Fibroblast of skin of back (primary cell): ENCODE measurements at regions not wholly inside any gene's neighbourhood (a gene's known extent, or its start where the extent isn't known, plus 50 kb on each side); places are given as distances from the start of the nearest gene placed in this dataset.
"Not testable (repeated sequence)": the region's sequence is repeated elsewhere in the genome, so short reads cannot be mapped to it uniquely, and the experiment has no call there.

Experiments used
- DNase-seq: peaks from one replicate; pipeline ENCODE4 v3.0.0-alpha.2; 2013

DNA sequence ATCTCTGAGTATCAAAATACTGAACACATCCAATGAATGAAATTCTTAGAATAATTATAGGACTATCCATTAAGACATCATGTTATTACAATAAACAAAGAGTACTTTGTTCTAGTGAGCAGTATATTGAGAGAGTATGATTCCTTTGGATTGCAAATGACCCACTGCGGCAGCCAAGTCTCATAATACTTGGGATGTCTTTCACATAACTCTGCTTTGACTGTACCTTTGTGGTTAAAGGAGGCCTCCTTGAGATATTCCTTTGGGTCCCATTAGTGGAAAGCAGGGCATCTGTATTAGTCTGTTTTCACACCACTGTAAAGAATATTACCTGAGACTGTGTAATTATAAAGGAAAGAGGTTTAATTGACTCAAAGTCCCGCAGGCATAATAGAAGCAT, 593.8 kb downstream of the TRHDE start:
- DNase-seq = no peak

DNA sequence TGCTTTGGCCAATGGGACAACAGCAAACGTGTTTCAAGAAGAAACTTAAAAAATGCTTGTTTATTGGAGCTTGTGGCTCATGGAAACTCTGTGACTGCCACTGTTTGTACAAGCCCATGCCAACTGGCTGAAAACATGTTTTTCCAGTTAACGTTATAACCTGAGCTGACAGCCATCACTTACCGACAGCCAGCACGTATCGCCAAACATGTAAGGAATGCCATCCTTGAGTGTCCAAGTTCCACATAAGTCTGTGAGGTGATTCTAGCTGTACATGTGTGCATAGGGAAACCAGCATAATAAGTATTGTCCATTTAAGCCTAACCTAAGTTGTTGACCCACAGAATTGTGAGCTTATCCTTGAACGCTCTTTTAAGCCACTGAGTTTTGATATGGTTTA, 596.9 kb downstream of the TRHDE start:
- DNase-seq = no peak

DNA sequence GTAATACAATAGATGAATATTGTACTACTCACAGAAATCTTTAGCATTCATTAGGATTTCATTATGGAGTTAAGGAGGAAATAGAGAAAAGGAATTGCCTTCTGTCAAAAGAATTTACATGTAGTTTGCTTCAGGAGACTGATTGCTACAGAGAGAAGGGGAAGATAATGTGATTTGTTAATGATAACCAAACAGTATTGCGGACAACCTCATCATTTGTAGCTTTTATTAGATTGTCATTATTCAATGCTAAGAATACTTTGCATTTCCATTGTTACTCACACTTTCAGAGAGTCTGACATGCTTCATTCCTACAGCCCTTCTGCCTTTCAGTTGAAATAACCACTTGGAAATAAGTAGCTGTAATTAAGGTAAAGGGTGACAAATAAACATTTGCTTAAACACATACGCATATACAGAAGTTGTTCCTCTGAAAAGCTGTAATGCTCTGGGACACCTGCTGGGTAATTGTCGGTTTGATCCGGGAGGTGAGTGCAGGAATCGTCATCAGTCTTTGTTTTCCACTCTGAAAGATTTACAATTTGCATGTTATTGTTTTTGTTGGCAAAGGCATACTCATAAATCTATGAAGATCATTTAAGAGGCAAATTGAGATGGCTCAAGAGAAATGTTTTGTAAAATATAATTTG, 600.2 kb downstream of the TRHDE start:
- DNase-seq = no peak

DNA sequence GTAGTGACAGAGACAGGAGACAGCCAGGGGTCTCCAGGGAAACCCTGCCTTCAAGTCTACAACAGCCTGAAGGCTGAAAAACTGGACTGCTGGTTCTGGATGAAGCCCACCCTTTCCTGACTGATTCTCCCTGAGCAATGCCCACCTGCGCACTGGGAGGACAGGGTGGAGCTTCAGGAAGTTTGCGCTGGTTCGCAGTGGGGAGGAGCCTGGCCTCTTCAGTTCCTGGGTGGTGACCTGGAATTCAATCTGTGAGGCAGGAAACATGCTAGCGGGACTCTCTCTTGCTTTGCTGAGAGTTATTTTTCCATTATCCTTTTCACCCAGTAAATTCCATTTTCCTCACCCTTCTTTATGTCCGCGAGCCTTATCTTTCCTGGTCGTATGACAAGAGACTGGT, 600.8 kb downstream of the TRHDE start:
- no peak for DNase-seq

DNA sequence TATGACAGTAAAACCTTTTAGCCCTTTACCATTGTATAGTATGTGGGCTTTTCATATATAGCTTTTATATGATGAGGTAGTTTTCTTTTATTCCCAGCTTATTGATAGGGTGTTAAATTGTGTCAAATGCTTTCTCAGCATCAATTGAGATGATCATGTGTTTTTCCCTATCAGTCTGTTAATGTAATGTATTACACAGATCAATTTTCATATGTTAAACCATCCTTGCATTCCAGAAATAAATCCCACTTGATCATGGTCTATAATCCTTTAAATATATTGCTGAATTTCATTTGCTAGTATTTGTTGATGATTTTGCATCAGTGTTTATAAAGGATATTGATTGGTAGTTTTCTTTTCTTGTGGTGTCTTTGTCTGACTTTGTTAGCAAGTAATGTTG, 603.9 kb downstream of the TRHDE start:
- DNase-seq = no peak

DNA sequence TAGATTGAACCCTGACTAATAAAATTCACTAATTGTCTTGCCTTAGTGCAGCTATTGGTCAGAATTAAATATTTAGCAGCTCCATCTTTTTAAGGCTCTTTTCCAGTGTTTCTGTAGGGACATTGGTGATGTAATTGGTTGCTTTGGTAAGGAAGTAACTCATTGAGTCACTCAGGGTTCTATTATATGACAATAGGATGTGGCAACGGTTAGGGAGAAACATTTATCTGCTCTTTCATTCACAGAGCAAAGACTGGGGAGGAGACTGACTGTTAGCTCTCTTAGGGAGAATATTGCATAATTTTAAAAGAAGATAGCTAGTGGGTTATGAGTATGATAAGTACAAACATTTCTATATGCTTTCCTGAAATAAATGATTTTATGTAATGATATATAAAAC, 616.5 kb downstream of the TRHDE start:
- DNase-seq = no peak

DNA sequence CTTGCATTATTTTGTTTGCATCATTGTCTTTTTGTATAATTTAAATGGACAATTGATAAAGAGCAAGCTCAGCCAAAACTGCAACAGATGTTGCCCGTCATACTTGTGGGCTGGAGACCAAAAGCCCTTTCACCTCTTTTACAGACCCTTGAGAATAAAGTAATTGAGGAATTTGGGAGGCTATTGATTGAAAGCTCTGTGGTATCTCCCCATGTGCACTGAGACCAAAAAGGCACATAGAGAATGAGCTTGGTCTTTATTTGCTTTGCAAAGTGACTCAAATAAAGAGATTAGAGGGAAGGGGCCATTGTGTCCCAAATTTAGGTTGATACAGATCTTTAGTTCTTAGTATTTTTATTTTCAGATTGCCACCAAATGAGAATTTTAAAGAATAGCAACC, 617.6 kb downstream of the TRHDE start:
- no peak for DNase-seq

DNA sequence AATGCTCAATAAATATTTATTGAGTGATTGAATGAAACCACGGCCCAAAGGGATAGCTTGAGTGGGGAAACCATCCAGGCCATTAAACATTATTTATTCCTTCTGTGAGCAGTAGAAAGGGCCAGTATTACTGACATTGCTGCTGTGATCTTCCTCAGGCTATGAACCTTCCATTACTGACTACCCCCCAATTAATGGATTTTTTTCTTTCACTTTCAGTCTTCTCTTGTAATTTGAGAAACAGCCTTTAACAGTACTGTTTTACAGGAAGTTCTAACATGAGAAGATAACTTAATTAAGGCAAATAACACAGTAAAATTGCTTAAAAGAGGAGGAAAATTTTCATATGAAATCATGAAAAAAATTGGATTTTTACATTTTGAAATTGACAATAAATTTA, 629.5 kb downstream of the TRHDE start:
- DNase-seq = no peak

DNA sequence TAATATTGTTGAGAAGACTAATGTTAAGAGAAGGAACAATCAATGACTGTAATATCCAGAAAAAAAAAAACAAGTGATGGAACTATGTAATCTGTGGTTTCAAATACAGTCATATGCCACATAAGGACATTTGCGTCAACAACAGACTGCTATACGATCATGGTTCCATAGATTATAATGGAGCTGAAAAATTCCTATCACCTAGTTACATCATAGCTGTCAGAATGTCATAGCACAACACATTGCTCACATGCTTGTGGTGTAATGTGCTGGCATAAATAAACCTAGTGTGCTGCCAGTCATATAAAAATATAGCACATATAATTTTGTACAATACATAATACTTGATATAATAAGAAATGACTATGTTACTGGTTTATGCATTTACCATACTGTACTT, 653.5 kb downstream of the TRHDE start:
- no peak for DNase-seq

DNA sequence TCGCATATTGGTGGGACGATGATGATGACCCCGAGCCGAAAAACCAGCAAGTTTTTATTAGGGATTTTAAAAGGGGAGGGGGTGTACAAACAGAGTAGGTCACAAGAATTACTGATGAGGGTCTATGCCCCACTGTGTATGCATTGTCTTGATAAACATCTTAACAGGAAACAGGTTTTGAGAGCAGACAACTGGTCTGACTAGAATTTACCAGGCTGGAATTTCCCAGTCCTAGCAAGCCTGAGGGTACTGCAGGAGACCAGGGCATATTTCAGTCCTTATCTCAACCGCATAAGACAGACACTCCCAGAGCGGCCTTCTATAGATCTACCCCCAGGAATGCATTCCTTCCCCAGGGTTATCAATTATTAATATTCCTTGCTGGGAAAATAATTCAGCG, 659.7 kb downstream of the TRHDE start:
- DNase-seq = not testable (repeated sequence)

DNA sequence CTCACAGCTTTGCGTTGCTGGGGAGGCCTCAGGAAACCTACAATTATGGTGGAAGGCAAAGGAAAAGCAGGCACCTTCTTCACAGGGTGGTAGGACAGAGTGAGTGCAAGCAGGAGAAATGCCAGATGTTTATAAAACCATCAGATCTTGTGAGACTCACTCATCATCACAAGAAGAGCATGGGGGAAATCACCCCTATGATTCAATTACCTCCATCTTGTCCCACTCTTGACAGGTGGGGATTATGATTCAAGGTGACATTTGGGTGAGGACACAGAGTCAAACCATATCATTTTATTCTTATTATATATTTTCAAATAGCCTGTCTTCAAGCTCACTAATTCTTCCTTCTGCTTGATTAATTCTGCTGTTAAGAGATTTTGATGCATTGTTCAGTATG, 665.3 kb downstream of the TRHDE start:
- DNase-seq = no peak

DNA sequence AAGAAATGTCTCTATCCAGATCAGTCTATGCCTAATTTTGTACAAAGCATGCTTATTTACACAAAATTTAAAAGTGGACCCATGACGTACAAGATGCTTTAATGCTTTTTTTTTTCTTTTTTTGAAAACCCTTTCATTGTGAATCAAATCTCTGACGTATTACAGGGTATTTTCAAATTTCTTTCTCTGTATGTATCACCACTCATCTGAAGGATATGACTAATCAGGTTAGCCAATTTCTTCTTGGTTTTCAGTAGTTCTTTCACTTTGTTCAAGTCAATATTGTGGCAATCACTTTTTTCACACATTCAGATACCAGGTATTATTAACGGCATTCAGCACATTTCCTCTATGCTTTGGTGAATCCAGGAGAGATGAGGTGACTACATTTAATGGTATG, 685.3 kb downstream of the TRHDE start:
- no peak for DNase-seq

DNA sequence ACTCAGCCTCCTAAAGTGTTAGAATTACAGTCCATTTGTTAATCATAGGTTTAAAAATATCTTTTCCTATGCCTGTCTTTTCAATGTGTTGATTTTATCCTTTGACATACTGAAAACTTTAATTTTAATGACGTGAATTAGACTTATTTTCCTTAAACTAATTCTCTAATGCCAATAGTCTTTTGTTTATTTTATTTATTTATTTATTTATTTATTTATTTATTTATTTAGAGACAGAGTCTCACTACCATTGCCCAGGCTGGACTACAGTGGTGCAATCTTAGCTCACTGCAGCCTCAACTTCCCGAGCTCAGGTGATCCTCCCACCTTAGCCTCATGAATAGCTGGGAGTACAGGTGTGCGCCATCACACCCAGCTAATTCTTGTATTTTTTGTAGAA, 694.5 kb downstream of the TRHDE start:
- no peak for DNase-seq

DNA sequence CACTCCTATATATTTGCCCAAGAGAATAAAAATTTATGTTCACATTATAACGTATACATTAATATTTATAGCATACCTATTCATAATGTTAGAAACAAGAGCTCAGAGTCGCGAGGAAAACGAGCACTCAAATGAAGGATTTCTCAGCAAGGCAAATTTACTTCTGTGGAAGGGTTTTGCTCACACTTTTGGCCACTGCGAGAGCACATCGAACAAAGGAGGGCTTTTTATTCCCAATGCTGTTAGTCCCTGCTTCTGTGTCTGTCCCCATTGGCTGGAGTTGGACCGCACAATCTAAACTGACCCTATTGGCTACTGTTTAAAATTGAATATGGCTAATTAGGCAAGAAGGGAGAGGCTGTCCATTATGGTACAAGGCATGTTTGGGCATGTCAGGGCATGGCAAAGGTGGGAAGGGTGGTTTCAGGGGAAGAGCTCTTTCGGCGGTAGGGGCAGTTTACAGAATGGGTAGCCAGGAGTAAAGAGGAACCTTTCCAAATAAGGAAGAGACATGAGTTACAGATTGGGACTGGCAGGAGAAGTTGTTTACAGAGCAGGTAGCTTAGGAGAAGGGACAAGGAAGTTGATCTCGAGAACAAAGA, 702.9 kb downstream of the TRHDE start:
- no peak for DNase-seq

DNA sequence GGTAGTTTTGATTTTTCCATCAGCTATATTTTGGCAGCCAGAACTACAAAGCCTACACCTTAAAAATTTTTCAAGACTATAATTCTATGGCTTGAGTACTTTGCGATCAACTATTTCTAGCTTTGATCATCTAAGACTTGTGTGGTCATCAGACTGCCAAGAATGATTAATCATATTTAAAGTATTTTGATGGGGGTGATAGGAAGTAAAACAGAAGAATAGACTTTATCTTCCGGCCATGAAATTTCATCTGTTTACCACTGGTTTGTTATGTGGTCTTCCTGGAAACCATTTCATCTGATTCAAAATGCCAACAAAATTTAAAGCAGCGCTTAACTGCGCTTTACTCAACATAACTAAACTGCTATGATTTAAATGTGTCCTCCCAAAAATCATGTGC, 706.8 kb downstream of the TRHDE start:
- no peak for DNase-seq

DNA sequence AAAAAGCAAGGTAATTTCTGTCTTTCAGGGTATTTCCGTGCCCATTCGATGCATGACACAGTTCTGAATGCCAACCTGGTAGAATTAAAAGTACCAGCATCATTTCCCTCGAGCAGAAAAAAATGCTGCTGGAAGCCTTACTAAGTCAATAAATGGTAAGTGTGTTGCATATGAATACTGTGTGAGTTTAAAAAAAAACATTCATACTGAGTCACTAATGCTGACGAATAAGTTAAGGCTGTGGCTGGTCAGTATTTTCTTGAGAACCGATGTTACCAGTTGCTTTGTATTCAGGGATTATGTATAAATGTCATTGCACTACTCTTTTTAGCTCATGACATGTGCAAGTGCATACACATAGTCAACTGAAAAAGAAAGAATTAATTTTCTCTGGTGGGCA, 710.2 kb downstream of the TRHDE start:
- DNase-seq = no peak

DNA sequence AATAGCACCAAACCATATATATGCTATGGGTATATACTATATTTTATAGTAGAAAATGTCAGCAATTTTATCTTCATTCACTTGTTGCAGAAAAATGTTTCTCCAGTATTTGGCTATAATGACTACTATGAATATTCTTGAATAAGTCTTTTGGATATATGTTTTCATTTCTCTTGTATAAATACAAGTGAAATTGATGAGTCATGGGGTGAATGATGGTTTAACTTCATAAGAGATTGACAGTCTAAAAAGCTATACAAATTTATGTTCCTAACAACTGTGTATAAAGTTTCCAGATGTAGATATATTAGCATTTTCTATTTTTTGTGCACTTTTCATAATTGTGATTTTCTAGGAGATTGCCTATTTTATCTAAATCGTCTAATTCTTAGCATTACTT, 714.8 kb downstream of the TRHDE start:
- DNase-seq = no peak

DNA sequence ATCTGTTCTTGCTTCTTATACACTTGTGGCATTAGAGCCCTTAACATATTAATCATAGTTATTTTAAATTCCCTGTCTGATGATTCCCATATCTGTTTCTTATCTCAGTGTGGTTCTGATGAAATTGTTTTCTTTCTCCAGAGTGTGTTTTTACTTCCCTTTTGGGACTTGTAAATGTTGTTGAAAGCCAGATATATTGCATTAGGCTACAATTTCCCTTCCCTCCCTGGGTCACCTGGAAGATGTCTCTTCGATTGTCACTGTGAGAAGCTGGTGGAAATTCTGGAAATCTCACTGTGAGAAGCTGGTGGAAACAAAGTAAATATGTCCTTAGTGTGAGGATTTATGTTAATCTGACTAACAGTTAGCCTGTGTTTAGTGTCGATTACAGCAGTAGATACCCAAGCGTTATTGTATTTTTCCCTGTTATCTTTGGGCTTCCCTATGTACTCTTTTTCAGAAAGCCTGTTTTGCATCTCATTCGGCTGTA, 717.3 kb downstream of the TRHDE start:
- no peak for DNase-seq

DNA sequence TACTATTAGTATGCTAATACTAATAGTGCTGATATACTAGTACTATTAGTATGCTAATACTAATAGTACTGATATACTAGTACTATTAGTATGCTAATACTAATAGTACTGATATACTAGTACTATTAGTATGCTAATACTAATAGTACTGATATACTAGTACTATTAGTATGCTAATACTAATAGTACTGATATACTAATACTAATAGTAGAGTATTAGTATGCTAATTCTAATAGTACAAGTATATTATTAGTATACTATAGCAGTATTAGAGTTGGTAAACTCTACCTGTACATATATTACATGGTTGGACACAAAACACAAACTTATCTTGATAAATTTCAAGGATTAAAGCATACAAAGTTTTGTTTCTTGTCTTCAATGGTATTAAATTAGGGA, 722.9 kb downstream of the TRHDE start:
- DNase-seq = not testable (repeated sequence)

DNA sequence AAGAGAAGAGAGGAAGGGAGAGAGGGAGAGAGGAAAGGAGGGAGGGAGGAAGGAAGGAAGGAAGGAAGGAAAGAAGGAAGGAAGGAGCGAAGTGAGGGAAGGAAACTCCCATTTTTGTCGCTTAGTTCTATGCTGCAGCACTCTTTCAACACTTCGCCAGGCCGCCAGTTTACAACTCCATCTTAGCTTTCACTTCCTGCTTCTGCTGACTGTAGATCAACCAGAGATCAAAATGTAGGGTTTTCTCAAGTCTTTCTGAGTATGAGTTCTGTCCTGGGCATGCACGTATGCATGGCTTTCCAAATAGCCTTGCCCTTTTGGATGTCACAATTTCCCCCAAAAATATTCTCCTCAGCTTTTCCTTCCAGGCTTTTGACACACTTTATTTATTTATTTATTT, 723.4 kb downstream of the TRHDE start:
- no peak for DNase-seq

DNA sequence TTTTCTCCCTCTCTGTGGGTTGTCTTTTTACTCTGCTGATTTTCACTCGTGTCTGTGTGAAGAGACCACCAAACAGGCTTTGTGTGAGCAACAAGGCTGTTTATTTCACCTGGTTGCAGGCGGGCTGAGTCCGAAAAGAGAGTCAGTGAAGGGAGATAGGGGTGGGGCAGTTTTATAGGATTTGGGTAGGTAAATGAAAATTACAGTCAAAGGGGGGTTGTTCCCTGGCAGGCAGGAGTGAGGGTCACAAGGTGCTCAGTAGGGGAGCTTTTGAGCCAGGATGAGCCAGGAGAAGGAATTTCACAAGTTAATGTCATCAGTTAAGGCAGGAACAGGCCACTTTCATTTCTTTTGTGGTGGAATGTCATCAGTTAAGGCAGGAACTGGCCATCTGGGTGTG, 729.6 kb downstream of the TRHDE start:
- not testable (repeated sequence) for DNase-seq

DNA sequence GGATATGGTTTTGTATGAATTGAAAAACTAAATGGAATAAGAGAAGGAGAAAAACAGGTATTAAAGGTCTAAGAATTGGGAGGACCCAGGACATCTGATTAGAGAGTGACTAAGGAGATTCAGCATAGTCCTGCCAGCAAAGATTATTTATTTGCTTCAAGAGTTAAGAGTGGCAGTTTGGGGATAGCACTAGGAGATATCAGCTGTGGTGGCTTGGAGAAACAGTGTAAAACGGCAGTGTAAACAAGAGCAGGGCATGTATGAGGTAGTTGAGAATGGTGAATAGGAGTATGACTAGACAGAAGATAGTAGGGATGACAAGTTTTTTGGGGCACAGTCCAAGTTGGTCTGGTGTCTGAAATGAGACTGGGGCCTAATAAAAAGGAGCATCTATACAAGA, 730.3 kb downstream of the TRHDE start:
- not testable (repeated sequence) for DNase-seq

DNA sequence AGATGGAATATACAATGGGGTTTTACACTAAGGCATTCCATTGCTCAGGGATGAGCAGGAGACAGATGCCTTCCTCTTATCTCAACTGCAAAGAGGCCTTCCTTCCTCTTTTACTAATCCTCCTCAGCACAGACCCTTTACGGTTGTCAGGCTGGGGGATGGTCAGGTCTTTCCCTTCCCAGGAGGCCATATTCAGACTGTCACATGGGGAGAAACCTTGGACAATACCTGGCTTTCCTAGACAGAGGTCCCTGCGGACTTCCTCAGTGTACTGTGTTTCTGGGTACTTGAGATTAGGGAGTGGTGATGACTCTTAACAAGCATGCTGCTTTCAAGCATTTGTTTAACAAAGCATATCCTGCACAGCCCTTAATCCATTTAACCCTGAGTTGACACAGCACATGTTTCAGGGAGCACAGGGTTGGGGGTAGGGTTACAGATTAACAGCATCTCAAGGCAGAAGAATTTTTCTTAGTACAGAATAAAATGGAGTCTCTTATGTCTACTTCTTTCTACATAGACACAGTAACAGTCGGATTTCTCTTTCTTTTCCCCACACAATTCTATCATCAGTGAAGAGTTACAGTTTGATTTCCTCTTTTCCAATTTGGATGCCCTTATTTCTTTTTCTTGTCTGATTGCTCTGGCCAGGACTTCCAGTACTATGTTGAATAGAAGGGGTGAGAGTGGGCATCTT, 737.1 kb downstream of the TRHDE start:
- not testable (repeated sequence) for DNase-seq

DNA sequence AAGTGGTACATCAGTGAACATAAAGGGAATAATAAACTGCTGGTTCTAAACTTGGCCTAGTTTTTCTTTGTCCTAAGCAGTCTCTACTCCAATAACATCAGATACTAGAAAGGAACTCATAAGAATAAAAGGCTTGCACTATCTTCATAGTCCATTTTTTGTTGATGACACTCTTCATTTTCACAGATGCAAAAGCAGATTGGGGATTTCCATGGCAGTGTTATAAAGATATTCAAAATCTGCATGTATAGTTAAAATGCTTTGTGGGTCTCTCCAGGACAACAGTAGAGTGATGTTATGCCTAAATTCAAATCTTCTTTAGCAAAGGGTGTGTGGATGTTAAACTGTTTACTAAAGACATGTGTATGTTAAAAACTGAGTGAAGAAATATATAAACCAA, 745.8 kb downstream of the TRHDE start:
- DNase-seq = no peak
